Hematopoietic multipotent progenitor cell treated with erythropoietin and hydrocortisone succinate and interleukin-3 and kit ligand, for 4 days (in vitro differentiated cells): ENCODE measurements at regions not wholly inside any gene's neighbourhood (a gene's known extent, or its start where the extent isn't known, plus 50 kb on each side); places are given as distances from the start of the nearest gene placed in this dataset.
A peak's percentile ranks its signal among the peaks of the same experiment; 100 is the strongest.

ENCODE experiments used
- DNase-seq: peaks from one replicate; pipeline ENCODE4 v3.0.0-alpha.2; 2015

DNA sequence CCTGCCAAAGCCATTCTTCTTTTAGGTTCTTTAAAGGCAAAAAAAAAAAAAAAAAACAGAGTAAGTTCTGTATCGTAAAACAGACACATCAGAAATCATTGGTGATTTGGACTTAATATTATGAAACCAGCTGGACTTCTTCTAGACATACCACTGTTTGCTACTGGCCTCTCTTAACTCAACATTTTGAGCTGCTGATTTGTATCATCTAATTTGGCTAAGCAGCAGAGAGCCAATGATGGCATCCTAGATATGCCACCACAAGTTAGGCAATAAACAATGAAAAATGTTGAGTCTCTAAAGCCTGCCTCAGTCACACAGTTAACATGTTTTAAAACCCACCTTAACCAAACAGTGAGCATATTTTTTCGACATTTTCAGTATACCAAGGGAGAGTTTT, 1034.3 kb upstream of the NXPH2 start:
- DNase-seq = peak; percentile 1

- DNase-seq = no peak
Measured at GRCh38 chr2:139813340-139813739, 1033.2 kb upstream of the NXPH2 start.

- DNase-seq = no peak
Measured at GRCh38 chr2:139805441-139805840, 1025.3 kb upstream of the NXPH2 start.

GRCh38 chr2:139798391-139798790, 1018.2 kb upstream of the NXPH2 start:
- DNase-seq = peak; percentile 6

GRCh38 chr2:139790807-139791752, 1010.9 kb upstream of the NXPH2 start:
- DNase-seq = peak; percentile 54

- DNase-seq = no peak
Measured at GRCh38 chr2:139790136-139790535, 1009.9 kb upstream of the NXPH2 start.

GRCh38 chr2:139778732-139779131, 998.5 kb upstream of the NXPH2 start:
- DNase-seq = no peak

DNA sequence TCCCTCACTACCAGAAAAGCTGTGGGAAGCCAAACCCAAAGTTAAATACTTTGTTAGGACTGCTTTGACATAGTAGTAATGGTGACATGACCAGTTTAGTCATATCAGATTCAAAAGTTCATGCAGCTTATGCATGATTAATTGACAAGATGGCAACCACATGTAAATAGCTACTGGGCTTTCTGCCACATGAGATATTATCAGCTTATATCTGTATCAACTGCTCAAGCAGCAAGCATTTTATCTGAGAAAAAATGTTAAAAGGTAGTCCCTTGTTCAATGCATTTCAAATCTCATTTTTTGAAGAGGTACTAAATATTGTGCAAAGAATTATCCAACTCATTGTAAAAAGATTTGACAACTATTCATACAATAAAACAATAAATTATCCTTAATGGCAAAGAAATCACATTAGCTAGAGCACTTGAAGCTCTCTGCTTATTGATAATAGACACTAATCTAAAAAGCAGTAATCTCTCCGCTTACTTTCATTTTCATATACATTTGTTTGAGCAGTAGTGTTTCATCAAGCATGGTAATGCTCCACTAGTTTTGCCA, 993.6 kb upstream of the NXPH2 start:
- no peak for DNase-seq

DNA sequence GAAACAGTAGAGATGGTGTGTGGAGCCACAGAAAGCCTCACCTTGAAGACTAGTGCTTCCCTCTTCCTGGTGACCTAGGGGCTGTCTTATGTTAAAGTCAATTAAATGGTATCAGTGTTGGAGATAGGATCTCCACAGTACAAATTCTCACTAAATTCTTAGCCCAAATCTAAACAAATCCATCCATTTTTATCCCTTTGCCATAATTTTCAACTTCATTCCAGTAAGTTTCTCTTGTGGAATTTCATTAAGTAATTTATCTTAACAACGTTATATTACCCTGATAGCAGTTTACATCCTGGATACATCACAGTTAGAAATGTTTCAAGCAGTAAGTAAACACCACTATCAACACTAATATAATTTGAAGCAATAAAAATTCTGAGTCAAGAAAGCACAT, 989.4 kb upstream of the NXPH2 start:
- DNase-seq = no peak

DNA sequence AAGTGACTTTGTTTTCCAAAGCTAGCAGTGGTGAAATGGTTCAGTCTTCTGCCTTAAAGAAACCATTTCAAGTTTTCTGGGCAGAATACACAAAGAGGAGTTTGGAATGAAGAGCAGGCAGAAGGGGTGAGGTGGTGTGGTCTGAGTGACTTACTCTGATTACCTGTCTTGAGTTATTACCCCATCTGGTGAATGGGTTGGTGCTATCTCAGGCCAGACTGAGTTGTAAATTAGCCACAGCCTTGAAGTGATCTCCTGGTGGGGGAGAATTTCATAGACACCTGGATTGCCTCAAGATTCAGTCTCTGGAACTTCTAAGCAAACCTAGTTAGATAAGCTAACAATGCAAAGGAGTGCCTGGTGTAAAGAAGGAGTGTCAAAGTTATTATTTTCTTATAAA, 983.5 kb upstream of the NXPH2 start:
- DNase-seq = no peak

DNA sequence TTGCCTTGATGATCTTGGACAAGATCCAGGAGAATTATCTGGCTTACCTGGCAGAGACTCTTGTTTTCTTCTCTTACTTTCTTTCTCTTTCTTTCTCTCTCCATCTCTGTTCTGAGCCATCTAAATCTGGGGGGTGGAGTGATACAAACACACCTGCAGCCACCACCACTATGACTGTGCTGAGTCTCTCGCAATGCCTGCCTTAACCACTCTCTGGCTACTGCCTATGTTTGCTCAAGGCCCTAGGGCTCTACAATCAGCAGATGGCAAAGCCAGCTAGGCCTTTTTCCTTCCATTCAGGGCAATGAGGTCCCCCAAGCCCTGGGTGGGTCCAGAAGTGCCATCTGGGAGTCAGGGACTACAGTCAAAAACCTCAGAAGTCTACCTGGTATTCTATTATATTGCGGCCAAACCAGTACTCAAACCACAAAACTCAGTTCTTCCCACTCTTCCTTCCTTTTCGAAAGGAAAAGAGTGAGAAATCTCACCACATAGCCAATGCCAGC, 978.9 kb upstream of the NXPH2 start:
- no peak for DNase-seq

GRCh38 chr2:139746901-139747300, 966.7 kb upstream of the NXPH2 start:
- DNase-seq = no peak

DNA sequence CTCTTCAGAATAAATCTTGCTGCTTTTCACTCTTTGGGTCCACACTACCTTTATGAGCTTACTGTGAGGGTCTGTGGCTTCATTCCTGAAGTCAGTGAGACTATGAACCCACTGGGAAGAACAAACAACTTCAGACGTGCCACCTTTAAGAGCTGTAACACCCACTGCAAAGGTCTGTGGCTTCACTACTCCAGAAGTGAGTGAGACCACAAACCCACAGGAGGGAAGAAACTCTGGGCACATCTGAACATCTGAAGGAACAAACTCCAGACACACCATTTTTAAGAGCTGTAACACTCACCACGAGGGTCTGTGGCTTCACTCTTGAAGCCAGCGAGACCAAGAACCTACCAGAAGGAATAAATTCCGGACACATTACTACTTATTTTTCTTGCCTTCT, 964.1 kb upstream of the NXPH2 start:
- DNase-seq = no peak

DNA sequence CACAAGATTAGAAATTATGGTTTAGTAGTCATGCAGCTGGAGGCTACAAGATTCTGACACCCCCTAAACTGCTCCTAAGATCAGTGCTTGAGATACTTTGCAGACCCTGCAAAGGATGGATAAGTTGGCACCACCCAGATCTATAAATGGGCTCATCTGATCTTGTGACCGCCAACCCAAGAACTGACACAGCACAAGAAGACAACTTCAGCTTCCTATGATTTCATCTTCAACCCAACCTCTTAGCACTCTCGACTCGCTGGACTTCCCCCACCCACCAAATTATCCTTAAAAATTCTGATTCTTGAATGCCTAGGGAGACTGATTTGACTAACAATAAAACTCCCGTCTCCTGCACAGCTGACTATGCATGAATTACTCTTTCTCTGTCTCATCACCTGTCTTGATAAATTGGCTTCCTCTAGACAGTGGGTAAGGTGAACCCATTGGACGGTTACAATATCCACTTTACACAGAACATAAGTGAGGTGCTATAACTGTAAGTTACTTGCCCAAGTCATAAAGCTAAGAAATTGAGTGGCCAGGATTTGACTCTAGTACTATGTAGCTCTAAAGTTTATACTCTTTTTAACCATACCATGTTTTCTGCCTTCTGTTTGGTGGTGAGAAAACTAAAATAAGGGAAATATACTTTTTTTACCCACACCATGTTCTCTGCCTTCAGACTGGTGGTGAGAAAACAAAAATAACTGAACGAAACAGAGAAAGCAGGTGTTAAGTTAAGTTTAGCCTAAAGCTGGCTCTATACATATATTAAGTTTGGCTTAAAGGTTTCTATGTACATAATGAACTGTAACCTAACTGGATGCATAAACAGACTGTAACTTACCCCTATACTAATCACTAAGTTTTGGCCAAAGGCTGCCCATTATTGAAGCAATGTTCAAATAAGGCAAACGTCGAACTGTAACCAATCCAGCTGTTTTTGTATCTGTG, 962.3 kb upstream of the NXPH2 start:
- no peak for DNase-seq

GRCh38 chr2:139737659-139738058, 957.5 kb upstream of the NXPH2 start:
- DNase-seq = no peak

DNA sequence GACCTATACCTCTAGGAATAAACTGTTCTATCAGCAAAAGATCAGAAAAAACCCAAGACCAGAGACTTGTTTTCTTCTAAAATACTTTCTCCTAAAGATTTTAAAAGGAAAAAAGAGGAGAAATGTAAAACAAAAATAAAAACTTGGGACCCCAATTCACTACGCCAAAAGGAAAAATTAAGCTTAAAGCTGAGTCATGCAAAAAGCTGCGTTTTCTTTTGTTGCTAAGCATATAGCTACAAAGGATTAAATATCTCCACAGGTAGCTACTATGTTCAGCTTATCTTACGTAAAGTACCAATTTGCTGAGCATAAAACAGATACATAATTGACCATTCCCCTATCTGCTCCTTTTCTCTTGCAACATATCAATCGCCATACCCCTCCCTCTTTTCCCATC, 950.0 kb upstream of the NXPH2 start:
- DNase-seq = no peak

GRCh38 chr2:139721411-139721995, 941.3 kb upstream of the NXPH2 start:
- no peak for DNase-seq

- no peak for DNase-seq
Measured at GRCh38 chr2:139720056-139720455, 939.9 kb upstream of the NXPH2 start.

DNA sequence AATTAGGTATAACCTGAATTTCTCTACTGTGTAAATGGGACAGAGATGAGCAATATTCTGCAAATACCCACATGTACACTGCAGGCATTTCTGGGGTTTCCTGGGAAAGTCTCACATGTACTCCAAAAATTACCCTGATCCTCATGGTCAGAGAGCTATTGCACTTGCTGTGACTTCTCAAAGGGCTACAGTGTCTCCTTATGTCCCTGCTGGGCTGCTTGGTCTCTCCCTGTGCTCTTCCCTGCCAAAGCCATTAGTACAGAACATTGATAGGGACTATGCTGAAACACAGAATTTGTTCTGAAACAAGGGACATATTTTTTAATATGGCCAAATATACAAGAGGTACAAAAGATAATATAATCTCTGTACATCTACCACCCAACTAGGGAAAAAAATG, 924.4 kb upstream of the NXPH2 start:
- DNase-seq = no peak

DNA sequence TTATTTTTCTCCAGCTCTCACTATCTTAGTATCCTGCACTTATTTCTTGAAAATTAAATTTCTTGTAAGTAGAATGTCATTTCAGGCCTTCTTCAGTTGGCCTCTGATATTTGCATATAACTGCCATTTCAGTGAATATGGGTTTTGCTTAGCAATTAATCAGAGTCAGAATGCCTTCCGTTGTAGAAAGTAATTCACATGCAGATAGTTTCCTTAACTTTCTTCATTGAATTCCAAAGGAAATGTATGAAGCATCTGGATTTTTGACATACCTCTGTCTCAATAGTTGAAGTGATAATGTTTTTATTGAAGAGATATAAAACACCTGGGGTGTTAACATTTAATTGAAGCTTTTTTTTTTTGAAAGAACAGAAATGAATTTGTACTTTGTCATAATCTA, 914.1 kb upstream of the NXPH2 start:
- DNase-seq = no peak

DNA sequence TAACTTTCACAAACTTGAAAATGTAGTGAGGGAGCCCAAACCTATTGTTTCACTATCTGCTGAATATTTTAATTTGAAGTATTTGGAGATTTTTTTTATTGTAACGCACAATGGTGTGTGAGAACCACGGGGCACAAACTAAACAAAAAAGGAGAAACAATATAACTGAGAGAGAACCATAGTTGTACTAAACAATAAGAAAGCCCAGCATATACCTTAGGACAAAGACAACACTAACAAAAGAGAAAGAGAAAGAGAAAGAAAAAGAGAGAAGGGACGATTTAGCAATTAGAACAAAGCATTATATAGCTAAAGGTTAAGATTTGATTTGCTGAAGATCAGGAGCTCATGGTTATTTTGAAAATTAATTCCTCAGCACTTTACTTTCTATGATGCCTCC, 906.0 kb upstream of the NXPH2 start:
- no peak for DNase-seq

DNA sequence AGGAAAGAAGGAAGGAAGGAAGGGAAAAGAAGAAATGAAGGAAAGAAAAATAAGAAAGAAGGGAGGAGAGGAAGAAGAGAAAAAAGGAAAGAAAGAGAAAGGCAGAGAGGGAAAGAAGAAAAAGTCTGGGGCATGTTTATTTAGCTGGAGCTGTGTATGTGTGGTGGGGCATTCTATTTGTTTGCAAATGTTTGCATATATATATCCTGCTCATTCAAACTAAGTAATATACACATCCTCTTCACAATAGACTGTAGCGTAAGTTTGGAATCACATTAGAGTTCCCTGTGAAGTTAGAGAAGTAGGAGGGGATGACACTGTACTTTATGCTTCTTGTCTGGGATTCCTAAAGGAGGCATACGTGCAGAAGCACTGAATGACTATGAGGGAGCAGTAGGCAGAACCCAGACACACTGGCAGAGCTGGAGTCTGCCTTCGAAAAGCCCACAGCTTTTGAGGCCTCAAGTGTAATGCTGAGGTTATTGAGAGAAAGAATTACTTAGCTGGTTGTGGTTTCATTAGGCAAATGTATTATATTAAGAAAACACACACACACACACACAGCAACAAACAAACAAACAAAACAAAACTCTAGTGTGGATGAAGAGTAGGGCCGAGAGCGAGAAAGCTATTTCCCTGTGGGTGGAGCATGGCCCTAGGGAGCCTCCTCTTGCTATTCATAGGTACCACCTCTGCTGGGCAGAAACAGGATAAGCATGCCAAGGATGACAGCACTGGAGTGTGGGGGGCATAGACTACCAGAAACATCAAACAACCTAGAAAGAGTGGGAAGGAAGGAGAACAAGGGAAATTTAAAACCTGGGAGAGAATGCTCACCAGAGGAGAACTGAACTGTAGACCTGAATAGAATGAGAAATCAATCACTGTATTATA, 905.1 kb upstream of the NXPH2 start:
- DNase-seq = no peak
